ENCODE measurements at regions not wholly inside any gene's neighbourhood (a gene's known extent, or its start where the extent isn't known, plus 50 kb on each side); places are given as distances from the start of the nearest gene placed in this dataset.
"Not testable (repeated sequence)": the region's sequence is repeated elsewhere in the genome, so short reads cannot be mapped to it uniquely, and the experiment has no call there.

DNA sequence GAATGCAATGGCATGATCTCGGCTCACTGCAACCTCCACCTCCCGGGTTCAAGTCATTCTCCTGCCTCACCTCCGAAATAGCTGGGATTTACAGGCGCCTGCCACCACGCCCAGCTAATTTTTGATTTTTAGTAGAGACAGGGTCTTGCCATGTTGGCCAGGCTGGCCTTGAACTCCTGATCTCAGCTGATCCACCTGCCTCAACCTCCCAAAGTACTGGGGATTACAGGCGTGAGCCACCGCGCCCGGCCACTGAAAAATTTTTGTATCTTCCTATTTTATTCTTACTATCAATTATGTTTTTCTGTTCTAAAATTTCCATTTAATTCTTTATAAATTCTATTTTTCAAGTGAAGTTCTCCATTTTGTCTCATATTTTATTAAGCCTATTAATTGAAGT, 730.4 kb downstream of the EDEM1 start:
- no peaks in the 10 kb centered on the region for H3K36me3 Mint-ChIP-seq (ENCODE audit: low read depth)
- H3K4me3 Mint-ChIP-seq: no peak overlapping the region
- H3K27me3 Mint-ChIP-seq (ENCODE audit: low read depth): peaks cover 4% of the 10 kb centered on the region
- no peak overlapping the region for H3K27ac Mint-ChIP-seq
- peaks cover 7% of the 10 kb centered on the region for H3K9me3 Mint-ChIP-seq
- TF ChIP-seq, protein P1, sequence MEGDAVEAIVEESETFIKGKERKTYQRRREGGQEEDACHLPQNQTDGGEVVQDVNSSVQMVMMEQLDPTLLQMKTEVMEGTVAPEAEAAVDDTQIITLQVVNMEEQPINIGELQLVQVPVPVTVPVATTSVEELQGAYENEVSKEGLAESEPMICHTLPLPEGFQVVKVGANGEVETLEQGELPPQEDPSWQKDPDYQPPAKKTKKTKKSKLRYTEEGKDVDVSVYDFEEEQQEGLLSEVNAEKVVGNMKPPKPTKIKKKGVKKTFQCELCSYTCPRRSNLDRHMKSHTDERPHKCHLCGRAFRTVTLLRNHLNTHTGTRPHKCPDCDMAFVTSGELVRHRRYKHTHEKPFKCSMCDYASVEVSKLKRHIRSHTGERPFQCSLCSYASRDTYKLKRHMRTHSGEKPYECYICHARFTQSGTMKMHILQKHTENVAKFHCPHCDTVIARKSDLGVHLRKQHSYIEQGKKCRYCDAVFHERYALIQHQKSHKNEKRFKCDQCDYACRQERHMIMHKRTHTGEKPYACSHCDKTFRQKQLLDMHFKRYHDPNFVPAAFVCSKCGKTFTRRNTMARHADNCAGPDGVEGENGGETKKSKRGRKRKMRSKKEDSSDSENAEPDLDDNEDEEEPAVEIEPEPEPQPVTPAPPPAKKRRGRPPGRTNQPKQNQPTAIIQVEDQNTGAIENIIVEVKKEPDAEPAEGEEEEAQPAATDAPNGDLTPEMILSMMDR (IDR thresholded peaks at IDR 0.05; ENCODE audit: unreplicated experiment in 3 of 3): no peak
- peaks cover 7% of the 10 kb centered on the region for H3K4me1 Mint-ChIP-seq

DNA sequence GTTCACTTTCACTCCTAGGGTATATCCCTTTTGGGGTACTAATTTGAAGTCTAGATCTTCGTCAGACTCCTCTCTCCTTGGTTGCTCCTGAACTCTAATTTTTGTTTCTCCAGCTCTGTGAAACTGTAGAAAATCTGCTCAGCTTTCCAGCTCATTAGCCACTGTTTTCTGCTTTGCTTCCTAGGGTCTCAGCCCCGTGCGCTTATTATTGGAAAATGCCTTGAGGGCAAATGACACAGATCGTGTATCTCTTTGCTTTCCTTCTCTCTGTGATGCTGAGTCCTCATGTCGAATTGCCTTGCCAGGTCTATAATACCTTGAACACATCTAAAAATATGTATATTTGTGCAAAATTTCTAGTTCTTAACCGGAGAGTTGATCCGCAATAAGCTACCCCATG, 731.1 kb downstream of the EDEM1 start:
- H3K36me3 Mint-ChIP-seq (ENCODE audit: low read depth): no peaks in the 10 kb centered on the region
- peaks cover 7% of the 10 kb centered on the region for H3K9me3 Mint-ChIP-seq
- H3K27me3 Mint-ChIP-seq (ENCODE audit: low read depth): peaks cover 4% of the 10 kb centered on the region
- peaks cover 14% of the 10 kb centered on the region for H3K4me1 Mint-ChIP-seq
- no peak overlapping the region for H3K27ac Mint-ChIP-seq
- TF ChIP-seq, protein P1 (IDR thresholded peaks at IDR 0.05; ENCODE audit: unreplicated experiment in 3 of 3): no peak
- no peak overlapping the region for H3K4me3 Mint-ChIP-seq

- H3K4me3 Mint-ChIP-seq: no peak overlapping the region
- H3K4me1 Mint-ChIP-seq: no peaks in the 10 kb centered on the region
- no peaks in the 10 kb centered on the region for H3K36me3 Mint-ChIP-seq (ENCODE audit: low read depth)
- H3K9me3 Mint-ChIP-seq: peaks cover 5% of the 10 kb centered on the region
- no peak overlapping the region for H3K27ac Mint-ChIP-seq
- TF ChIP-seq, protein P1 (IDR thresholded peaks at IDR 0.05; ENCODE audit: unreplicated experiment in 3 of 3): no peak
- H3K27me3 Mint-ChIP-seq (ENCODE audit: low read depth): no peaks in the 10 kb centered on the region
Measured at GRCh38 chr3:5929027-5929426, 741.5 kb downstream of the EDEM1 start.

DNA sequence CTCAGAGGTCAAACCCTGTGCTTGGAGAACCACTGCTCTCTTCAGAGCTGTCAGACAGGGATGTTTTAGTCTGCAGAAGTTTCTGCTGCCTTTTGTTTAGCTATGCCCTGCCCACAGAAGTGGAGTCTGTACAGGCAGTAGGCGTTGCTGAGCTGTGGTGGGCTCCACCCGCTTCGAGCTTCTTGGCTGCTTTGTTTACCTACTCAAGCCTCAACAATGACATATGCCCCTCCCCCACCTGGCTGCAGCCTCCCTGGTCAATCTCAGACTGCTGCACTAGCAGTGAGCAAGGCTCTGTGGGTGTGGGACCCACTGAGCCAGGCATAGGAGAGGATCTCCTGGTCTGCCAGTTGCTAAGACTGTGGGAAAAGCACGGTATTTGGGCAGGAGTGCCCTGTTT, 756.6 kb downstream of the EDEM1 start:
- H3K4me1 Mint-ChIP-seq; H3K27me3 Mint-ChIP-seq (ENCODE audit: low read depth); H3K4me3 Mint-ChIP-seq; H3K36me3 Mint-ChIP-seq (ENCODE audit: low read depth); H3K27ac Mint-ChIP-seq: not testable (repeated sequence)
- peaks cover 22% of the 10 kb centered on the region for H3K9me3 Mint-ChIP-seq

DNA sequence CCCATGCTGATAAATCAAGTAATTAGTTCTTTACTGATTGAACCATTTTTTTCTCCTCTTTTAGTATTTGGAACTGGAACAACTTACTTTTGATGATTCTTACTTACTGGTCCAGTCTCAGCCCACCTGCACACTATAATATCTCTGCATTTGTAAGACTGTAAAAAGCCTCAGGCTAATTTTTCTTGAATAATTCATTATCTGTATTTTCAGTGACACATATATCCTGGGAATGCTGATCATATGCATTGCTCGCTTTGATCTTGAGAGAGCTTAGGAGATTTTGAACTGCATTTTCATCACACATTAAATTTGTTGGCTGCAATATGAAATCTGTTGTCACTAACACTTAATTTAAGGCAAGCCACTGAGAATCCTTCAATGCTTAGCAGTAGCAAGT, 760.6 kb downstream of the EDEM1 start:
- H3K4me3 Mint-ChIP-seq: no peak overlapping the region
- TF ChIP-seq, protein P1 (IDR thresholded peaks at IDR 0.05; ENCODE audit: unreplicated experiment in 3 of 3): no peak
- no peak overlapping the region for H3K27ac Mint-ChIP-seq
- no peaks in the 10 kb centered on the region for H3K27me3 Mint-ChIP-seq (ENCODE audit: low read depth)
- H3K36me3 Mint-ChIP-seq (ENCODE audit: low read depth): no peaks in the 10 kb centered on the region
- no peaks in the 10 kb centered on the region for H3K4me1 Mint-ChIP-seq
- peaks cover 3% of the 10 kb centered on the region for H3K9me3 Mint-ChIP-seq

- no peaks in the 10 kb centered on the region for H3K36me3 Mint-ChIP-seq (ENCODE audit: low read depth)
- no peak overlapping the region for H3K4me3 Mint-ChIP-seq
- no peaks in the 10 kb centered on the region for H3K27me3 Mint-ChIP-seq (ENCODE audit: low read depth)
- H3K9me3 Mint-ChIP-seq: peaks cover 8% of the 10 kb centered on the region
- no peaks in the 10 kb centered on the region for H3K4me1 Mint-ChIP-seq
- H3K27ac Mint-ChIP-seq: no peak overlapping the region
- TF ChIP-seq, protein P1 (IDR thresholded peaks at IDR 0.05; ENCODE audit: unreplicated experiment in 3 of 3): no peak
Measured at GRCh38 chr3:5951026-5951425, 763.5 kb downstream of the EDEM1 start.
